ENCODE measurements at regions not wholly inside any gene's neighbourhood (a gene's known extent, or its start where the extent isn't known, plus 50 kb on each side); places are given as distances from the start of the nearest gene placed in this dataset.

DNA sequence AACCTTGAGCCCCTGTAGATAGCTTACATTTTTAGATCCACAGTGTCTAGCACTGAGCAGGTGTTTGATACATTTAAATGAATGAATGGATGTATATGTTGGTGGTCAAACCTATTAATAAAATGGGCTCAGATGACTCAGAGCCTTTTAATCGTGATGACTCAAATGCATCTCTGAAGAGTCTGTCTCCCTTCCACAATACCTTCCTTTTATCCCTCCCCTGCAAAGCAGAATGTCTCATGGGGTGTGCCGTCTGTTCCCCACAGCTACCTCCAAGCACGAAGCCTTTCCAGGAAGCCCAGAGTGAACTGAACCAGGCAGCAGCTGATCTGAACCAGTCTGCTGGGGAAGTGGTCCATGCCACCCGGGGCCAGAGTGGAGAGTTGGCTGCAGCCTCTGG lies 303.5 kb upstream of the TPM1 start:
- no peaks in the 10 kb centered on the region for H3K27me3 ChIP-seq (ENCODE audit: insufficient read depth, low read depth, low read length)
- no peaks in the 10 kb centered on the region for H3K9me2 ChIP-seq (ENCODE audit: insufficient read depth, low read length)
- no peaks in the 10 kb centered on the region for H3F3A ChIP-seq (ENCODE audit: insufficient read depth, low read length, poor library complexity, severe bottlenecking)
- no peak overlapping the region for H3K4me2 ChIP-seq (ENCODE audit: low read length)
- no peak overlapping the region for H3K27ac ChIP-seq (ENCODE audit: low read length)
- H3K4me3 ChIP-seq (ENCODE audit: low read length) = no peak overlapping the region
- no peaks in the 10 kb centered on the region for H3K9me3 ChIP-seq (ENCODE audit: low read length)
- H3K9ac ChIP-seq (ENCODE audit: low read length) = no peak overlapping the region
- H3K36me3 ChIP-seq (ENCODE audit: insufficient read depth, low read length) = no peaks in the 10 kb centered on the region
- H2AFZ ChIP-seq (ENCODE audit: low read depth, low read length) = no peak overlapping the region
- H4K20me1 ChIP-seq (ENCODE audit: insufficient read depth) = no peaks in the 10 kb centered on the region
- TF ChIP-seq POLR2AphosphoS5 (IDR thresholded peaks at IDR 0.05) (no peak), MXI1 (conservative IDR thresholded peaks at IDR 0.05; ENCODE audit: poor library complexity, severe bottlenecking) (no peak), RAD21 (conservative IDR thresholded peaks at IDR 0.05) (no peak), EP300 (conservative IDR thresholded peaks at IDR 0.05; ENCODE audit: poor library complexity, severe bottlenecking) (no peak), EZH2 (IDR thresholded peaks at IDR 0.05; ENCODE audit: borderline replicate concordance, insufficient read depth, low read length, poor library complexity, severe bottlenecking) (no peak), TAF1 (IDR thresholded peaks at IDR 0.05; ENCODE audit: low read depth) (no peak), SMC3 (conservative IDR thresholded peaks at IDR 0.05; ENCODE audit: poor library complexity) (no peak)
- TF ChIP-seq, protein P1, sequence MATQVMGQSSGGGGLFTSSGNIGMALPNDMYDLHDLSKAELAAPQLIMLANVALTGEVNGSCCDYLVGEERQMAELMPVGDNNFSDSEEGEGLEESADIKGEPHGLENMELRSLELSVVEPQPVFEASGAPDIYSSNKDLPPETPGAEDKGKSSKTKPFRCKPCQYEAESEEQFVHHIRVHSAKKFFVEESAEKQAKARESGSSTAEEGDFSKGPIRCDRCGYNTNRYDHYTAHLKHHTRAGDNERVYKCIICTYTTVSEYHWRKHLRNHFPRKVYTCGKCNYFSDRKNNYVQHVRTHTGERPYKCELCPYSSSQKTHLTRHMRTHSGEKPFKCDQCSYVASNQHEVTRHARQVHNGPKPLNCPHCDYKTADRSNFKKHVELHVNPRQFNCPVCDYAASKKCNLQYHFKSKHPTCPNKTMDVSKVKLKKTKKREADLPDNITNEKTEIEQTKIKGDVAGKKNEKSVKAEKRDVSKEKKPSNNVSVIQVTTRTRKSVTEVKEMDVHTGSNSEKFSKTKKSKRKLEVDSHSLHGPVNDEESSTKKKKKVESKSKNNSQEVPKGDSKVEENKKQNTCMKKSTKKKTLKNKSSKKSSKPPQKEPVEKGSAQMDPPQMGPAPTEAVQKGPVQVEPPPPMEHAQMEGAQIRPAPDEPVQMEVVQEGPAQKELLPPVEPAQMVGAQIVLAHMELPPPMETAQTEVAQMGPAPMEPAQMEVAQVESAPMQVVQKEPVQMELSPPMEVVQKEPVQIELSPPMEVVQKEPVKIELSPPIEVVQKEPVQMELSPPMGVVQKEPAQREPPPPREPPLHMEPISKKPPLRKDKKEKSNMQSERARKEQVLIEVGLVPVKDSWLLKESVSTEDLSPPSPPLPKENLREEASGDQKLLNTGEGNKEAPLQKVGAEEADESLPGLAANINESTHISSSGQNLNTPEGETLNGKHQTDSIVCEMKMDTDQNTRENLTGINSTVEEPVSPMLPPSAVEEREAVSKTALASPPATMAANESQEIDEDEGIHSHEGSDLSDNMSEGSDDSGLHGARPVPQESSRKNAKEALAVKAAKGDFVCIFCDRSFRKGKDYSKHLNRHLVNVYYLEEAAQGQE (IDR thresholded peaks at IDR 0.05; ENCODE audit: borderline replicate concordance) = no peak
- TF ChIP-seq, protein P2, sequence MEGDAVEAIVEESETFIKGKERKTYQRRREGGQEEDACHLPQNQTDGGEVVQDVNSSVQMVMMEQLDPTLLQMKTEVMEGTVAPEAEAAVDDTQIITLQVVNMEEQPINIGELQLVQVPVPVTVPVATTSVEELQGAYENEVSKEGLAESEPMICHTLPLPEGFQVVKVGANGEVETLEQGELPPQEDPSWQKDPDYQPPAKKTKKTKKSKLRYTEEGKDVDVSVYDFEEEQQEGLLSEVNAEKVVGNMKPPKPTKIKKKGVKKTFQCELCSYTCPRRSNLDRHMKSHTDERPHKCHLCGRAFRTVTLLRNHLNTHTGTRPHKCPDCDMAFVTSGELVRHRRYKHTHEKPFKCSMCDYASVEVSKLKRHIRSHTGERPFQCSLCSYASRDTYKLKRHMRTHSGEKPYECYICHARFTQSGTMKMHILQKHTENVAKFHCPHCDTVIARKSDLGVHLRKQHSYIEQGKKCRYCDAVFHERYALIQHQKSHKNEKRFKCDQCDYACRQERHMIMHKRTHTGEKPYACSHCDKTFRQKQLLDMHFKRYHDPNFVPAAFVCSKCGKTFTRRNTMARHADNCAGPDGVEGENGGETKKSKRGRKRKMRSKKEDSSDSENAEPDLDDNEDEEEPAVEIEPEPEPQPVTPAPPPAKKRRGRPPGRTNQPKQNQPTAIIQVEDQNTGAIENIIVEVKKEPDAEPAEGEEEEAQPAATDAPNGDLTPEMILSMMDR (IDR thresholded peaks at IDR 0.05; ENCODE audit: poor library complexity, severe bottlenecking) = no peak
- H3K79me2 ChIP-seq (replicated peaks; ENCODE audit: insufficient read depth, low read length) = no peaks in the 10 kb centered on the region

DNA sequence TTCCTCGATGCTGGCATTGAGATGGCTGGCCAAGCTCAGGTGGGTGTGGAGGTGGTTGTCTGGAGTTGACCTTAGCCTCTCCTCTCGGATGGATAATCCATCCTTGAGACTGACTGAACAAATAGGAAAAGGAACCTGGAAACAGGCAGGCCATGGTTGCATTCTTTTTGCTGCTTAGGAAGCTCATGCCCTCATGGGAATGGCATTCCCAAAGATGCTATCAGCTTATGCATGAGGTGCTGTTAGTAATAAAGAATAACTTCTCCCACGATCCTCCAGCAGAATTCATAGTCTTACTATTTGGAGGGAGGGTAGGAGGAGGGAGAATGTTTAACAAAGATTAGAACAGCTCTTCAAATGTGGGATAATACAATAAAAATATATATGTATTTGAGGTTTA lies 303.0 kb upstream of the TPM1 start:
- H3K36me3 ChIP-seq (ENCODE audit: insufficient read depth, low read length) = no peaks in the 10 kb centered on the region
- no peak for TF ChIP-seq EZH2 (IDR thresholded peaks at IDR 0.05; ENCODE audit: borderline replicate concordance, insufficient read depth, low read length, poor library complexity, severe bottlenecking)
- no peak for TF ChIP-seq RAD21 (conservative IDR thresholded peaks at IDR 0.05)
- TF ChIP-seq, protein P2 (IDR thresholded peaks at IDR 0.05; ENCODE audit: poor library complexity, severe bottlenecking) = no peak
- TF ChIP-seq SMC3 (conservative IDR thresholded peaks at IDR 0.05; ENCODE audit: poor library complexity) = no peak
- H2AFZ ChIP-seq (ENCODE audit: low read depth, low read length) = no peak overlapping the region
- H3K9me3 ChIP-seq (ENCODE audit: low read length) = no peaks in the 10 kb centered on the region
- H3K27ac ChIP-seq (ENCODE audit: low read length) = no peak overlapping the region
- H3K27me3 ChIP-seq (ENCODE audit: insufficient read depth, low read depth, low read length) = no peaks in the 10 kb centered on the region
- no peaks in the 10 kb centered on the region for H4K20me1 ChIP-seq (ENCODE audit: insufficient read depth)
- no peaks in the 10 kb centered on the region for H3F3A ChIP-seq (ENCODE audit: insufficient read depth, low read length, poor library complexity, severe bottlenecking)
- no peak overlapping the region for H3K9ac ChIP-seq (ENCODE audit: low read length)
- H3K79me2 ChIP-seq (replicated peaks; ENCODE audit: insufficient read depth, low read length) = no peaks in the 10 kb centered on the region
- H3K9me2 ChIP-seq (ENCODE audit: insufficient read depth, low read length) = no peaks in the 10 kb centered on the region
- no peak overlapping the region for H3K4me3 ChIP-seq (ENCODE audit: low read length)
- no peak overlapping the region for H3K4me2 ChIP-seq (ENCODE audit: low read length)
